Colonic mucosa (tissue), 4 donors: ENCODE measurements at regions not wholly inside any gene's neighbourhood (a gene's known extent, or its start where the extent isn't known, plus 50 kb on each side); places are given as distances from the start of the nearest gene placed in this dataset.

ENCODE experiments used
- DNase-seq: peaks from one replicate; pipeline ENCODE4 v3.0.0-alpha.2; 2020
- H3K27ac ChIP-seq: fragments of 200-600 bp; one replicate; pipeline ENCODE4 v1.8.0; 2021
- H3K27me3 ChIP-seq: fragments of 200-600 bp; one replicate; pipeline ENCODE4 v1.8.0; 2021
- H3K36me3 ChIP-seq: fragments of 200-600 bp; one replicate; pipeline ENCODE4 v1.8.0; 2021
- H3K4me1 ChIP-seq: fragments of 200-600 bp; one replicate; pipeline ENCODE4 v1.8.0; 2021; ENCODE audit warnings: mild to moderate bottlenecking
- H3K4me3 ChIP-seq: fragments of 200-600 bp; one replicate; pipeline ENCODE4 v1.8.0; 2021
- H3K9ac ChIP-seq, 2 donors: one replicate each; pipeline ENCODE4 v1.7.0; 2013; ENCODE audit warnings: control low read depth in 2 of 2, low read depth in 2 of 2, low read length in 2 of 2
- H3K9me3 ChIP-seq: fragments of 200-600 bp; one replicate; pipeline ENCODE4 v1.8.0; 2021
- CTCF ChIP-seq: fragments of 200-600 bp; IDR thresholded peaks from one replicate; pipeline ENCODE4 v1.8.0; 2022; ENCODE audit warnings: antibody characterized with exemption, mild to moderate bottlenecking
- intact Hi-C: fragments of 100-400 bp; cut with DNase I; formaldehyde crosslinking; loops from one replicate; pipeline ENCODE4 v1.14.1; 2022
- donor health status: healthy.
- donor health status: DM: no; HTN: no; CAD: no.
- donor health status: DM: no; HTN: no; CAD: no.

DNA sequence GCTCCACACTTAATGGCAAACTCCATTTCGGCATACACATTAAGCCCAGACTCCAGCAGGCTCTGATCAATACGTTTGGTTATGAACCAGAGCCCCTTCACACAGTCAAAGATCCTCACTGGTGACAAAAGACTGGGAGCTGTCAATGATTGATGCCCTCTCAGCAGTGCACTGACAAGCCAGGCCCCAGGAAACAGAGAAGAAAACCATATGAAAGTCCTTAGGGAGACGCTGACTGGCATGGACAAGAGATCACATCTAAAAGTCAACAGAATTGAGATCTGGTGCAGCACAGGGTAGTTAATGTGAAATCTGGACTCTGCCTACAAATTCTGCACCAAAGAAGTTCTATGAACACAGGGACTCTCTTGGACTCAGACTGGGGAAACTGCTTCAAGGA is 600.9 kb upstream of the NRP1 start:
- H3K9me3 ChIP-seq = no peaks in the 10 kb centered on the region
- H3K27ac ChIP-seq = no peak overlapping the region
- TF ChIP-seq CTCF = no peak
- H3K27me3 ChIP-seq = no peaks in the 10 kb centered on the region
- intact Hi-C loops = no loop called here
- no peaks in the 10 kb centered on the region for H3K36me3 ChIP-seq
- H3K4me3 ChIP-seq = no peak overlapping the region
- DNase-seq = no peak
- H3K9ac ChIP-seq = no peak overlapping the region
- no peaks in the 10 kb centered on the region for H3K4me1 ChIP-seq

- TF ChIP-seq CTCF = no peak
- intact Hi-C loops = no loop called here
- no peak for DNase-seq
- Histone ChIP-seq H3K4me3 (no peak overlapping the region), H3K36me3 (no peaks in the 10 kb centered on the region), H3K9ac (no peak overlapping the region), H3K9me3 (no peaks in the 10 kb centered on the region), H3K4me1 (no peaks in the 10 kb centered on the region), H3K27me3 (no peaks in the 10 kb centered on the region), H3K27ac (no peak overlapping the region)
These were observed 595.6 kb upstream of the NRP1 start for GRCh38 chr10:33930079-33930478.

GRCh38 chr10:33927347-33927746 is 592.9 kb upstream of the NRP1 start:
- H3K4me3 ChIP-seq = no peak overlapping the region
- H3K27ac ChIP-seq = no peak overlapping the region
- no peaks in the 10 kb centered on the region for H3K36me3 ChIP-seq
- H3K9me3 ChIP-seq = no peaks in the 10 kb centered on the region
- no peaks in the 10 kb centered on the region for H3K4me1 ChIP-seq
- TF ChIP-seq CTCF = no peak
- no peak overlapping the region for H3K9ac ChIP-seq
- no peak for DNase-seq
- H3K27me3 ChIP-seq = no peaks in the 10 kb centered on the region
- intact Hi-C loops = no loop called here

GRCh38 chr10:33921970-33922605 is 587.6 kb upstream of the NRP1 start:
- no peak for TF ChIP-seq CTCF
- intact Hi-C loops = no loop called here

GRCh38 chr10:33920351-33920750 is 585.9 kb upstream of the NRP1 start:
- no peaks in the 10 kb centered on the region for H3K36me3 ChIP-seq
- no peaks in the 10 kb centered on the region for H3K9me3 ChIP-seq
- no peak overlapping the region for H3K4me3 ChIP-seq
- no peak overlapping the region for H3K9ac ChIP-seq
- no peak for DNase-seq
- no peaks in the 10 kb centered on the region for H3K27me3 ChIP-seq
- no peak for TF ChIP-seq CTCF
- H3K27ac ChIP-seq = no peak overlapping the region
- intact Hi-C loops = no loop called here
- no peaks in the 10 kb centered on the region for H3K4me1 ChIP-seq

More at GRCh38 chr10:33921970-33922605, 587.6 kb upstream of the NRP1 start:
- Histone ChIP-seq H3K36me3 (no peaks in the 10 kb centered on the region), H3K4me1 (no peaks in the 10 kb centered on the region), H3K4me3 (no peak overlapping the region), H3K9me3 (no peaks in the 10 kb centered on the region), H3K27ac (no peak overlapping the region), H3K9ac (no peak overlapping the region), H3K27me3 (no peaks in the 10 kb centered on the region)
- no peak for DNase-seq
